Midbrain (tissue), 1 donor: ENCODE measurements at regions not wholly inside any gene's neighbourhood (a gene's known extent, or its start where the extent isn't known, plus 50 kb on each side); places are given as distances from the start of the nearest gene placed in this dataset.
"Not testable (repeated sequence)": the region's sequence is repeated elsewhere in the genome, so short reads cannot be mapped to it uniquely, and the experiment has no call there.

Experiments used
- DNase-seq: peaks from one replicate; lab custom pipeline; 2025; lab: John Stamatoyannopoulos, UW

- DNase-seq: no peak
These were observed 85.3 kb downstream of the TYW3 start for GRCh38 chr1:74818241-74818640.

DNA sequence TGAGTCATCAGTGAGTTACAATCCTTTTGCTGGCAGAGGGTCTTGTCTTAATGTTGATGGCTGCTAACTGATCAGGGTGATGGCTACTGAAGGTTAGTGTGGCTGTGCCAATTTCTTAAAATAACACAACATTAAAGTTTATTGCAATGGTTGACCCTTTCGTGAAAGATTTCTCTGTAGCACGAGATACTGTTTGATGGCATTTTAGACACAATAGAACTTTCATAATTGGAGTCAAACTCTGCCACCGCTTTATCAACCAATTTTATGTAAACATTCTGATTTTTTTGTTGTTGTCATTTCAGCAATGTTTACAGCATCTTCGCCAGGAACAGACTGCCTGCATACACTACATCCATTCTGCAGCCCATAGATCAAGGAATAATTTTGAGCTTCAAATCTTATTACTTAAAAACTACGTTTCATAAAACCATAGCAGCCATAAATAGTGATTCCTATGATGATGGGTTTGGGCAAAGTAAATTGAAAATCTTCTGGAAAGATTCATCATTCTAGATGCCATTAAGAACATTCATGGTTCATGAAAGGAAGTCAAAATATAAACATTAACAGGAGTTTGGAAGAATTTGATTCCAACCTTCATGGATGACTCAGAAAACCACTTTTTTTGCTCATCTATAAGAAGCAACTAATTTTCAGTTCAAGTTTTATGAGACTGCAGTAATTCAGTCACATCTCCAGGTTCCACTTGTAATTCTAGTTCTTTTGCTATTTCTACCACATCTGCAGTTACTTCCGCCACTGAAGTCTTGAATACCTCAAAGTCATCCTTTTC lies 85.9 kb downstream of the TYW3 start:
- no peak for DNase-seq

GRCh38 chr1:74822851-74823401 lies 90.0 kb downstream of the TYW3 start:
- no peak for DNase-seq

DNA sequence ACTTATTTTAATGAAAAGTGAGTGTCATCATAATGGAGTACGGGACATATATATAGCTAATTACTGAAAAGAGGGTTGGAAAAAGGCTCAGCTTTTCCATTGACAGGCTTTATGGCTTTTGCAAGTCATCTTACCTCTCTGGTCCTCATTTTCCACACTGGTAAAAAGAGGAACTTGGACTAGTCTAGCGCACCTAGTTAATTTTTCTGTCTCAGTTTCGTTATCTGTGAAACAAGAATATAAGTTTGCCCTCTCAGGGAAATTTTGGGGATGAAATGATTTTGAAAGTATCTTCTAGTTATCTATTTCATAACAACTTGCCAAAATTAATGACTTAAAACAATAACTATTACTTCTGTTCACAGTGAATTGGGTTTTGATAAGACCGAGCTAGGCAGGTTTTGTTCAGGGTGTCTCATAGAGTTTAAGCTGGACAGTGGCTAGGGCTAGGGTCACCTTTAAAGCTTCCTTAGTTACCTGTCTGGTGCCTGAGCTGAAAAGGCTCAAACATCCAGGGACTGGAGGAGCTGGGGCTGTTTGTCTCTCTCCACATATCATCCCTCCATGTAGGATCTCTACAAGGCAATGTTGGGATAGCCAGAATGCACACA lies 91.7 kb downstream of the TYW3 start:
- DNase-seq: no peak

DNA sequence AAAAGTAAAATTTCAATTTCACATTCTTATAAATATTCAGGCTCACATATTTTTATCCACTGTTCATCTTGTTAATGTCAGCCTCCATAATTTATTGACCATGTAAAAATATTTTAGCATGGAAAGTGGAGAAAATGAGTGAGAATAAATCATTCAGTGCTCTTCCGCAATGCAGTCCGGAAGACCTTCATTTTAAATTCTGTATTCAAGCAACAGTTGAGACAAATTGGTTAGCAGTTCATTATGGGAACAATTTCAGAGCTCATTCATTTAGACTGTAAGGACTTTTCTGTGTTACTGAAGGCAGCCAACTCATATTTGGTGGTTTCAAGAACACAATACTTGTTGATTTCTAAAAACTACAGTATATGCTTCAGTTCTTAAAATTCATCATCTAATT lies 97.8 kb downstream of the TYW3 start:
- no peak for DNase-seq

- no peak for DNase-seq
These were observed 101.3 kb downstream of the TYW3 start for GRCh38 chr1:74834261-74834660.

DNA sequence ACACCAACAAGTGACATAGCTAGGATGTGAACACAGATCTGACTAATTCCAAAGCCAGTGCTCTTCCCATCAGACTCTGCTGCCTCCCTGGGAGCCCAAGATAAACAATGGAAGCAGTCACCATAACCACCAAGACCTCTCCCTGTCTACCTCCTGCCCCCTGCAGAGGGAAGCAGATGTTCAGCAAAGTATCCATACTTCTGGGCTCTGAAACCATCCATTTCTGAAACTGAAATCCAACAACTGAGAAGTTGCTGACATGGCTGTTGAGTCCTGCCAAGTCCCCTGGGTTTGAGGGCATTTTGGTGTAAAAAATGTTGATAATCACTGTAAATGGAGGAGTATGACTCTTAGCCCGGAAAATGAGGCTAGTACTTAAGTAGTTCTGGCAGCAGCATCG lies 102.1 kb downstream of the TYW3 start:
- no peak for DNase-seq

DNA sequence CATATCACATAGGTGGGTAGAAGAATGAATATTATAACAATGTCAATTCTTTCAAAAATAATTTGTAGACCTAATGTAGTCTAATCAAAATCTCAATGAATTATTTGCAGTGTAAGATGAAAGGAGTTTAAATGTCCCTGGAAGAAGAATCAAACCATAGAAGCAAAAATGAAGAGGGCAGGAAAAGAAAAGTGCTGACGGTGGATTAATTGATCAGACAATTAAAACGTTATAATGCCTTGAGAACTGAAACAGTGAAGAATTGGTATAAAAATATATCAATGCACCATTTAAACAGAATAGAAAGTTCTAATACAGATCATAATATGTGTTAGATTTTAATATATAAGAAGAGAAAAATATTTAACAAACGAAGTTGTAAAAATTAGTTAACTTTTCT lies 109.8 kb downstream of the TYW3 start:
- no peak for DNase-seq

GRCh38 chr1:74847715-74848114 lies 114.8 kb downstream of the TYW3 start:
- DNase-seq: no peak

DNA sequence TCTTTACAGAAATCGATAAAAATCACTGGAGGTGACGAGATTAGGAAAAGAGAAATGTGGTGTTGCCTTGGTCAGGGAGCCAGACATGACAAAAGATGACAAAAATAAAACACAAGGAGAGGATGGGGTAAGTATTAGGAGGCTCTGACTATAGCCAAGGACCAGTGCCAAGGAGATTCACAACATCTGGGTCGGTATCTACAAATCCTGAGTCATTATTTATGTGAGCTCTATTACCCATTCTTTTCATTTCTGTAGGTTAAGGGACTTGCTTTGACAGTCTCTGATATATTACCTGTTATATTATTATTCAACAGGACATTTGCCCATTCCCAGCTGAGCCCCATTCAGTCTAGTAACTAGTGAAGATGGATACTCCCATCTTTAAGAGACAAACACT lies 120.8 kb downstream of the TYW3 start:
- no peak for DNase-seq

DNA sequence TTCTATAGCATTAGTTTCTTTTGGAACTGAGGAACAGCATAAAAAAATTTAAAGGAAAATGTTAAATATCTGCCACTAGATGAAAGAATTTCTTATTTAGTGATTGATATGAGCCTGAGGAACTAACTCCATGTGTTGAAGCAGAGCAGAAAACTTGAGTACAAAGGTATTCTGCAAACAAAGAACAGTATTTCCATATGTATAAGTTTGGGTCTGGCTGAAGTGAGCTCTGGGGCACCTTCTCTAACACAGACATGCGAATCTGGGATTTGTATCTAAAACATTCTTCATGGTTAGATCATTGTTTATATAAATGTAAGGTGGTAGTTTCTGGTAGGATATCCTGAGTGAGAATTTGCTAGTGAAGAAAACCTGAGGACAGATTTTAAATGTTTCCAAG lies 123.2 kb downstream of the TYW3 start:
- DNase-seq: no peak

- no peak for DNase-seq
These were observed 124.7 kb downstream of the TYW3 start for GRCh38 chr1:74857676-74858075.

- no peak for DNase-seq
These were observed 125.2 kb downstream of the TYW3 start for GRCh38 chr1:74858136-74858535.

DNA sequence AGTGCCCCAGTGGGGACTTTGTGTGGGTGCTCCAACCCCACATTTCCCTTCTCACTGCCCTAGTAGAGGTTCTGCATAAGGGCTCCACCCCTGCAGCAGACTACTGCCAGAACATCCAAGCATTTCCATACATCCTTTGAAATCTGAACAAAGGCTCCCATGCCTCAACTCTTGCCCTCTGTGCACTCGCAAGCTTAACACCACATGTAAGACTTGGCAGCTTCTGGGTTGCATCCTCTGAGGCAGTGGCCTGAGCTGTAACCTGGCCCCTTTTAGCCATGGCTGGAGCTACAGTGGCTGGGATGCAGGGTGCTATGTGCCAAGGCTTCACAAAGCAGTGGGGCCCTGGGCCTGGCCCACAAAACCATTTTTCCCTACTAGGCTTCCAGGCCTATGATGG lies 128.9 kb downstream of the TYW3 start:
- no peak for DNase-seq

- no peak for DNase-seq
These were observed 136.8 kb downstream of the TYW3 start for GRCh38 chr1:74869702-74870101.

DNA sequence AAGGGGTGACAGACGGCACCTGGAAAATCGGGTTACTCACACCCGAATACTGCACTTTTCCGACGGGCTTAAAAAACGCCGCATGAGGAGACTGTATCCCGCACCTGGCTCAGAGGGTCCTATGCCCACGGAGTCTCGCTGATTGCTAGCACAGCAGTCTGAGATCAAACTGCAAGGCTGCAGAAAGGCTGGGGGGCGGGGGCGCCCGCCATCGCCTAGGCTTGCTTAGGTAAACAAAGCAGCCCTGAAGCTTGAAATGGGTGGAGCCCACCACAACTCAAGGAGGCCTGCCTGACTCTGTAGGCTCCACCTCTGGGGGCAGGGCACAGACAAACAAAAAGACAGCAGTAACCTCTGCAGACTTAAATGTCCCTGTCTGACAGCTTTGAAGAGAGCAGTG lies 144.4 kb downstream of the TYW3 start:
- DNase-seq: not testable (repeated sequence)

GRCh38 chr1:74895411-74895810 lies 162.5 kb downstream of the TYW3 start:
- no peak for DNase-seq

GRCh38 chr1:74908131-74908530 lies 175.2 kb downstream of the TYW3 start:
- DNase-seq: no peak

GRCh38 chr1:74908797-74909196 lies 175.8 kb downstream of the TYW3 start:
- DNase-seq: no peak

- no peak for DNase-seq
These were observed 181.0 kb downstream of the TYW3 start for GRCh38 chr1:74913978-74914377.

GRCh38 chr1:74933500-74933899 lies 200.5 kb downstream of the TYW3 start:
- no peak for DNase-seq

DNA sequence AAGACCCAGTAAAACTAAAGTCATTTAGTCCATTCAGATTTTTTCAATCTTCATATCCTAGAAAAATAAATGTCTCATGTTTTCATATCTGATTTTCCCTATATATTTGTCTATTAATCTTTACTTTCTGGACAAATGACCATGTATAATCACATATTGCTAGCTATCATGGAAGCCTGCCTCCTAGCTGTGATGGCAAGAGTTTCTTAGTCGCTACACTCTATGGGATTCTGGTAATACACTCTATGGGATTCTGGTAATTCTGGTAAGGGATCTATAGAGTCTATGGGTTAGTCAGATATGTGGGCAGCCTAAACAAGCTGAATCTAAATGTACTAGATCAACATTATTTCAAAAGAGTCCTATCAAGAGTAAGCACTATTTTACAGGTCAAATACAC lies 198.7 kb upstream of the LHX8 start:
- DNase-seq: no peak

- DNase-seq: no peak
These were observed 197.0 kb upstream of the LHX8 start for GRCh38 chr1:74937176-74937575.

- no peak for DNase-seq
These were observed 191.1 kb upstream of the LHX8 start for GRCh38 chr1:74943046-74943445.
